ENCODE measurements at regions not wholly inside any gene's neighbourhood (a gene's known extent, or its start where the extent isn't known, plus 50 kb on each side); places are given as distances from the start of the nearest gene placed in this dataset.
"Not testable (repeated sequence)": the region's sequence is repeated elsewhere in the genome, so short reads cannot be mapped to it uniquely, and the experiment has no call there.

DNA sequence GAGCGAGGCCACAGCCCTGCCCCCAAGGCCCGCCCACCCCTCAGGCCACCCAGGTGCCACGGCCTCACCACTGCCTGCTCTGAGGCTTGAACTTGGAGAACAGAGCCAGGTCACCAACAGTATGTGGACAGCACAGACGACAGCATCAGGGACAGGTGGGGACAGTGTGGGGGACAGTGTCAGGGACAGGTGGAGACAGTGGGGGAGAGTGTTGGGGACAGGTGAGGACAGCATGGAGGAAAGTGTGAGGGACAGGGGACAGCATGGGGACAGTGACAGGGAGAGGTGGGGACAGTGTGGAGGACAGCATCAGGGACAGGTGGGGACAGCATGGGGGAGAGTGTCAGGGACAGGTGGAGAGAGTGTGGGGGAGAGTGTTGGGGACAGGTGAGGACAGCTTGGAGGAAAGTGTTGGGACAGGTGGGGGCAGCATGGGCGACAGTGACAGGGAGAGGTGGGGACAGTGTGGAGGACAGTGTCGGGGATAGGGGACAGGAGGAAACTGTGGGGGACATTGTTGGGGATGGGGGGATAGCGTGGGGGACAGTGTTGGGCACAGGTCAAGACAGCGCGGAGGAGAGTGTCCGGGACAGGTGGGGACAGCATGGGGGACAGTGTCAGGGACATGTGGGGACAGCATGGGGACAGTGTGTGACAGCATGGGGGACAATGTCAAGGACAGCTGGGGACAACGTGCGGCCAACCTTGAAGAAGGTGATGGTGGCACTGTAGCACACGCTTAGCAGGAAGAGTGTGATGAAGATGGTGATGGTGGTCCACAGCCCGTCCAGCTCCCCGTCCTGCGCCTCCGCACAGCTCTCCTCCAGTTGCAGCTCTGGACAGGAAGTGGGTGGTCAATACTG is 114.9 kb downstream of the TMEM121 start:
- no peak for DNase-seq

- DNase-seq, result not testable (repeated sequence)
Observed at GRCh38 chr14:105641951-105642350, 115.6 kb downstream of the TMEM121 start.

GRCh38 chr14:105642486-105642885 is 116.1 kb downstream of the TMEM121 start:
- DNase-seq, result not testable (repeated sequence)

GRCh38 chr14:105643406-105644052 is 117.1 kb downstream of the TMEM121 start:
- DNase-seq, result not testable (repeated sequence)

GRCh38 chr14:105644053-105644435 is 117.7 kb downstream of the TMEM121 start:
- not testable (repeated sequence) for DNase-seq

DNA sequence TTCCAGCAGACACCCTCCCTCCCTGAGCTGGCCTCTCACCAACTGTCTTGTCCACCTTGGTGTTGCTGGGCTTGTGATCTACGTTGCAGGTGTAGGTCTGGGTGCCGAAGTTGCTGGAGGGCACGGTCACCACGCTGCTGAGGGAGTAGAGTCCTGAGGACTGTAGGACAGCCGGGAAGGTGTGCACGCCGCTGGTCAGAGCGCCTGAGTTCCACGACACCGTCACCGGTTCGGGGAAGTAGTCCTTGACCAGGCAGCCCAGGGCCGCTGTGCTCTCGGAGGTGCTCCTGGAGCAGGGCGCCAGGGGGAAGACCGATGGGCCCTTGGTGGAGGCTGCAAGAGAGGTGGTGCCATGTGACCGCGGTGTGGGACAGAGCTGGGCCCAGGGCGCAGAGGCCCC is 118.1 kb downstream of the TMEM121 start:
- not testable (repeated sequence) for DNase-seq

DNA sequence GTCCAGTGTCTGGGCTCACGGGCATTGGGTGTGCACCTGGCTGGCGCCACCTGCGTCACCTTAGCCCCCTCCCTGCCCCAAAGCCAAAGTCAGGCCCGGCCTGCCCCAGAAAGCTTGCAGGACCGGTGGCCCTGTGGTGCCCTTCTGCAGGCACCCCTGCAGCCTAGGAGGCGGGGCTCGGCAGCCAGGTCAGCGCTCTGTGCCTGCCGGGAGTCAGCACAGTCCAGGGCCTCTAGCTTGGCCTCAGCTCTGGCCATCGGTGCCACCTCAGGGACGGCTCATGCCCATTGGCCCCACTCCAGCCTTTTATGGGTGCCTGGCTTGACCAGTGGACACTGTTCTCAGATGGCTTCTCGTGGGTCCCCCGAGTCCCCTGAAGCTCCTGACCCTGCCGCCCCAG is 118.5 kb downstream of the TMEM121 start:
- not testable (repeated sequence) for DNase-seq

- not testable (repeated sequence) for DNase-seq
Observed at GRCh38 chr14:105645389-105645788, 119.0 kb downstream of the TMEM121 start.

- DNase-seq, result peak; percentile 99
Observed at GRCh38 chr14:105646175-105646574, 119.8 kb downstream of the TMEM121 start.

GRCh38 chr14:105646711-105647281 is 120.4 kb downstream of the TMEM121 start:
- not testable (repeated sequence) for DNase-seq

DNA sequence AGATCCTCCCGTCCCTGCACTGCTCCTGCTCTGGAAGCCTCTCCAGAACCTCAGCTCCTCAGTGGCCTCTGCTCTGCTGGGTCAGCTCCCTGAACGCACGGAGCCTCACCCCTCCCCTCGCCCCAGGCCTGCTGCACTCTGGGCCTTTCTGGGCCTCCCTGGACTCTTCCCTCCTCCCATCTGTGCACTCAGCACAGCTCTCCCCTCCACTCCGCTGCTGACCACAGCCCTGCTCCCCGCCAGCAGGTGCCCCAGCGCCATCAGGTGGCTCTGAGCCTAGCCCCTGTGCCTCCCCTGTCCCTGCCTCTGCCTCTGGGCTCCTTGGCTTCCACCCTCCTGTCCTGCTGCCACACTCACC is 121.0 kb downstream of the TMEM121 start:
- peak; percentile 20 for DNase-seq

- DNase-seq, result no peak
Observed at GRCh38 chr14:105647784-105648608, 121.6 kb downstream of the TMEM121 start.

DNA sequence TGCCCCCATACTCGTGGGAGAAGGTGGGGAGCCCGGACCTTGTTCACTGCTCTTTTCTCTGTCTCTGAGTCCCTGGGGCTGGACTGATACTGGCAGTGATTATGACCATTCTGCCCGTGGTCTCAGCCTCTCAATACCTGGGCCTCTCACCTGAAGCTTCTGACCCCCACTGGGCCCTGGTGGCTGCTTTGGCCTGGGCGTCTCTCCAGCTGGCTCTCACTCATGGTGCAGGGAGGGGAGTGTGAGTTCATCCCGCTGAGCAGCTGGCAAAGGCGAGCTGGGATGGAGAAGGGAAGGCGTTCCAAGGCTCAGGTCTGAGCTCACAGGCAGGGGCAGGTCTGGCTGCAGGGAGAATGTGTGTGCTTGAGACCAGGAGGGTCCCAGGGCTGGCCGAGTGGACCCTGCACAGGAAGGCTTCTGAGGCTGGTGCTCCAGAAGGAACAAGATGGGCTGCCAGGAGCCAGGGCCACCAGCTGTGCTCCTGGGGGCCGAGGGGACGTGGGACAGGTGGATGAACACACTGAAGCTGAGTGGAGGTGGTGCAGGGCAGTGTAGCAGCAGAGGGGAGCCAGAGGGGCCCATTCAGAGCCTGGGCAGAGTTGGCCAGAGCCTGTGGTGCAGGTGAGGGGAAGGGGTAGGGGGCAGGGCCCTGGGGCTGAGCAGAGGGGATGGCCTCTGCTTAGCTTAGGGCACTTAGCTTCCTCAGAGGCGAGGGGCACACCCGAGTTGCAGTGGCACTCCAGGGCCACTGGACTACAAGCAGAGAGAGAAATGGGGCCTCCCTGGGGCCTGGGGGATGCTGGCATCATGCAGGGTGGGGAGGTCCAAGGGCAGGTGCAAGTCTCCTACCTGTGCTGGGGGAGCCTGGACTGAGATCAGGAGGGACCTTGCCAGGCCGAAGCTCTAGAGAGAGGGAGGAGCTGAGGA is 122.5 kb downstream of the TMEM121 start:
- DNase-seq, result peak; percentile 90

DNA sequence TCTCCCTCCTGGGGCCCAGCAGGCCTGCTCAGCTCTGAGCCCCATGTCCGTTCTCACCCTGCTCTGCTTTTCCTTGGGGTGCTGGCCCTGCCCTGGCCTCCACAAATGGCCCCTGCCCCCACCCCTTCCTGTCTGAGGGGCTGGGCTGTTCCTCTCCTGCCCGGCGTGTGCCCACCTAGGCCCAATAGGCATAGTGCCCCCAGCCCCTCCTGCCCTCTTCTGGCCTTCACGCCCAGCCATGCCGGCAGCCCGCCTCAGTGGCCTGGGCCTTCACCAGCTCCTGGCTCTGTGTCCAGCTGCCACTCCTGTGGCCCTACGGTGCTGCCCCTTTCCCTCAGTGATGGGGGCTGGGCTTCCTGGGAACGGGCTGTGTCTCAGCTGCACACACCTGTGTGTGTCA is 125.9 kb downstream of the TMEM121 start:
- not testable (repeated sequence) for DNase-seq

GRCh38 chr14:105653921-105654320 is 127.5 kb downstream of the TMEM121 start:
- peak; percentile 47 for DNase-seq

GRCh38 chr14:105659255-105659654 is 132.9 kb downstream of the TMEM121 start:
- DNase-seq, result not testable (repeated sequence)

- DNase-seq, result no peak
Observed at GRCh38 chr14:105659935-105660527, 133.6 kb downstream of the TMEM121 start.

- no peak for DNase-seq
Observed at GRCh38 chr14:105660816-105661531, 134.6 kb downstream of the TMEM121 start.

GRCh38 chr14:105662043-105662442 is 135.7 kb downstream of the TMEM121 start:
- DNase-seq, result not testable (repeated sequence)

DNA sequence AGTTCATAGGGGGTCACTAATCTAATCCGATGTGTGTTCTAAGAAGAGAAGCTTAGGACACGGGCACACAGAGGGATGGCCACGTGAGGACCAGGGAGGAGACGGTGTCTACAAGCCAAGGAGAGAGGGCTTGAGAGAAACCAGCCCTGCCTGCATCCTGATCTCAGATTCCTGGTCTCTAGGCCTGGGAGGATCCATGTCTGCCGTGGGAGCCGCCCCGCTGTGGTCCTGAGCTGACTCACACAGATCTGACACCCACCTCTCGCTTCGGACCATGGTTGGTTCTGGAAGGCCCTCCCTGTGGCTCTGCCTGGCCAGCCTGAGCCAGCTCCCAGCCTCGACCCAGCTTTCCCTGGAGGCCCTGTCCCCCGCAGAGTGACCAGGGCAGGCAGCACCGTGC is 136.2 kb downstream of the TMEM121 start:
- DNase-seq, result not testable (repeated sequence)

DNA sequence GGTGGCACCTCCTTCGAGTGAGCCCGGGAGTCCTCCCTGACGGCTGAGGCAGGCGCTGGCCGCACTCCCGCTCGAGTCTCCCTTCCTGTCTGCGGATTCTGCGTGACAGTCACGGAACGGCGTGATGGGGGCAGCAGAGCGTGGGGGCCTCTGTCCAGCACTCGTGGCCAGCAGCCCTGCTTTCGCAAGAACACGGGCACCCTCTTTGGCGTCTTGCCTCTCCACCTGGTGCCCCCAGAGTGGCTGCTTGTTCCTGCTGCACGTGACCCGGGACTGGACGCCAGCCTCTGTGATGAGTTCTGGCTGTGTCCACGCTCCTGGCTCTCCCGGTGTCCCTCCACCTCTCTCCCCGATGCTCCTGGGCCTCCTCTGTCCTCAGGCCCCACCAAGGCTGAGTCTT is 136.9 kb downstream of the TMEM121 start:
- DNase-seq, result not testable (repeated sequence)

All from DMS79 treated with DMSO at 0.1 percent for 48 hours (cell line).